ENCODE measurements at regions not wholly inside any gene's neighbourhood (a gene's known extent, or its start where the extent isn't known, plus 50 kb on each side); places are given as distances from the start of the nearest gene placed in this dataset.
"Not testable (repeated sequence)": the region's sequence is repeated elsewhere in the genome, so short reads cannot be mapped to it uniquely, and the experiment has no call there.

- no peak for DNase-seq
These were observed 167.7 kb downstream of the SPRY2 start for GRCh38 chr13:80173224-80173623.

DNA sequence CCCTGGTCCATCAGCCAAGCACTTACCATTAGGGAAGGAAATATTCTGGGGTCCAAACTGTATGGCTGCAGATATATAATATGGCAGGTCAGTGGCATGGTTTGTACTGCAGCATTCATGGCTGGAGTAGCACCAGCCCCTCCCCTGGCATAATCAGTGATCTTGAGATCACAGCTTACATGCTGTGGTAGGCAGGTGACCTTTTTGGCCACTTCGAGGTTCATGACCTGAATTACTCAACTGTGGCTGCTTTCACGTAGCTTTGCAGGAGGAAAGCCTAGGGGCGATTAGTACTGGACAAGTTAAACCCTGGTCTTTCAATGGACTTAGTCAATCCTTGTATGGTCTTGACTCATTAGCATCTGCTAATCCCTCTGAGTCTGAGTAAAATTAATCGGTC is 169.8 kb downstream of the SPRY2 start:
- DNase-seq = no peak

DNA sequence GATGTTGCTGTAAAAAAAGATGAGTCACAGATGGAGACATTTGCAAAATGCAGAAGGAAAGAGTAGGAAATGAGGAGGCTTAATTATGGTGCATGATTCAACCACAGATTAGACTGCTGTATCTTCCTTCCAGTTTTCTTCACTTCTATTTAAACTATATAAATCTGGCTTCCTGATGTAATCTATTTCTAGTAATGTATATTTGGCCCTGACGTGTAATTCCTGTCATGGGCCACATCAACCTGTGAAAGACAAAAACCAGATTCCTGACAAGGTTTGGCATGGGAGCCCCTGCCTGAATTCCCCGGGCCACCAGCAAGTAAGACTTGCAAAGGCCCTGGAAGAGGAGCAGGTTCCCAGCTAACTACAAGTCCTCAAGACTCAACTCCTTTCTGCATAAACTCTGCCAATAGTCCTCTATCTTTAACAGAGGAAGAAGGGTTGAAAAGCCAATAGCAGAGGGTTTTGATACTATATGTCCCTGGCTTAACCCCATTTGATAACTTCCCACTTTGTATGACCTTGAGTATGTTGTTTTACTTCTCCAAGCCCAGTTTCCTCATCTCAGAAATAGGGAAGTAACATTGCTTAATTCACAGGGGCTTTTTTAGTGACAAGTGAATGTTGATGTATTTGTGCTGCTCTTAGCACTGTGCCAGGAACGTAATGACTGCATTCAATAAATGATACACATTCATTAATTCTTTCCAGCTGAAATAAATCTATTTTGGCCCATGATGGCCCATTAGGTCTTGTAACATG is 172.7 kb downstream of the SPRY2 start:
- no peak for DNase-seq

- DNase-seq = no peak
These were observed 174.6 kb downstream of the SPRY2 start for GRCh38 chr13:80166352-80166751.

GRCh38 chr13:80164462-80164861 is 176.5 kb downstream of the SPRY2 start:
- no peak for DNase-seq

DNA sequence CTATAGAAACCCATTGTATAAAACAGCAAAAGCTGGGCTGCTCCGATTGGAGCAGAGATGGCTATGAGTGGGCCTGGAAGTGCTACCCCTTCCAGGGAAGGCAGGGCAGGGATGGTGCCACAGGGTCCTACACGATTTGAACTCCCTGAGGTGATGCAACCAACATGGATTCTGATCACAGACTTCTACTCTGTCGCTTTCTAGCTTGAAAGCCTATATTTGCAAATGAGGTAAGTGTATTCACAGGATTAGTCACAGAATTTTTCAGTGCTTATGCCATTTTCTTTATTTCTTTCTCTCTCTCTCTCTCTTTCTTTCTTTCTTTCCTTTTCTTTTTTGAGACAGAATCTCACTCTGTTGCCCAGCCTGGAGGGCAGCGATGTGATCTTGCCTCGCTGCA is 179.0 kb downstream of the SPRY2 start:
- DNase-seq = no peak

GRCh38 chr13:80161219-80161618 is 179.7 kb downstream of the SPRY2 start:
- DNase-seq = no peak

GRCh38 chr13:80160110-80160509 is 180.8 kb downstream of the SPRY2 start:
- no peak for DNase-seq

DNA sequence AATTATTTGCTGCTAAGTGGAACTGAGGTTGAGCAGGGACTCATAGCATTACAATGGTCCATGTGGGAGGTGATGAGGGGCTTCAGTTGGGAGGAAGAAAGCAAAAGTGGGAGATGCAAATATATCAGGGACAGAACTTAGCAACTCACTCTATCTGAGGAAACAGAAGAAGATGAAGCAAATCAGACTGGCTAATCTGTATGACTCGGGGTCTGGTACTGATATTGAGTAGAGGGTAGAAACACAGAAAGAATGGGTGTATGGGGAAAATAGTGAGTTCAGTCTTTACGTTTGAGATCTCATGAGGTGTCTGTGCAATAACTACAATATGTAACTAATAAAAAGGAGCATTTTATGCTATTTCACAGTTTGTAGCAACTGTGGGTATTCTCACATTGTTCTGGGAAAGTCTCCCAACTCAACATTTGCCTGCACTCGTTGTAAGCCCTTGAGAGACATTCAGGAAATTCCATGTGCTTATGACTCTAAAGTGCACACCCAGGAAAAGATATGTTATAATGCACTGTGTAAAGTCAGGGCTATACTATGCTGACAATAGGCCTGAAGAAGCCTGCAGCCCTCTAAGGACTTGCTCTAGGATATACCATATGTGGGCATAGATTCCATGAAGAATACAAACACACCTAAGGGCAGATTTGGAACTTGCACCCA is 183.5 kb downstream of the SPRY2 start:
- DNase-seq = no peak

DNA sequence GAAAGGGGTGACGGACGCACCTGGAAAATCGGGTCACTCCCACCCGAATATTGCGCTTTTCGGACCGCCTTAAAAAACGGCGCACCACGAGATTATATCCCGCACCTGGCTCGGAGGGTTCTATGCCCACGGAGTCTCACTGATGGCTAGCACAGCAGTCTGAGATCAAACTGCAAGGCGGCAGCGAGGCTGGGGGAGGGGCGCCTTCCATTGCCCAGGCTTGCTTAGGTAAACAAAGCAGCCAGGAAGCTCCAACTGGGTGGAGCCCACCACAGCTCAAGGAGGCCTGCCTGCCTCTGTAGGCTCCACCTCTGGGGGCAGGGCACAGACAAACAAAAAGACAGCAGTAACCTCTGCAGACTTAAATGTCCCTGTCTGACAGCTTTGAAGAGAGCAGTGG is 188.8 kb downstream of the SPRY2 start:
- DNase-seq = not testable (repeated sequence)

DNA sequence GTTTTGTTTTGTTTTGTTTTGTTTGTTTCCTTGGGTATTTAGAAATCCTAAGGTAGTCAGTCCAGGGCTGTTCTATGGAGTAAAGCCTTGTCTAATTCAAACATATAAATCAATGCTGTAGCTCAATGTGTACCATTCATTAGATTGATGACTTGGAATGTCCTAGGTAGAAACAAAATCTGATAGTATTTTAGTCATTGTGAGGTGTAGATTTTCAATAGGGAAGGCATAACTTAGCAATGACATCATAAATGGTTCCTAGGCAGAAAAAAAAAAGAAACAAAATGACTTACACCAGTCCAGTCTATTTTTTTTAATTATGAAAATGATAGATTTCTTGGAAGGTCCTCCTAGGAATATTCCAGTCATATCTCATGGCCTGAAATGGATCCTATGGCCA is 189.9 kb downstream of the SPRY2 start:
- DNase-seq = no peak

- DNase-seq = no peak
These were observed 191.2 kb downstream of the SPRY2 start for GRCh38 chr13:80149736-80150135.

GRCh38 chr13:80145171-80145690 is 195.7 kb downstream of the SPRY2 start:
- DNase-seq = no peak

GRCh38 chr13:80144493-80144892 is 196.4 kb downstream of the SPRY2 start:
- no peak for DNase-seq

DNA sequence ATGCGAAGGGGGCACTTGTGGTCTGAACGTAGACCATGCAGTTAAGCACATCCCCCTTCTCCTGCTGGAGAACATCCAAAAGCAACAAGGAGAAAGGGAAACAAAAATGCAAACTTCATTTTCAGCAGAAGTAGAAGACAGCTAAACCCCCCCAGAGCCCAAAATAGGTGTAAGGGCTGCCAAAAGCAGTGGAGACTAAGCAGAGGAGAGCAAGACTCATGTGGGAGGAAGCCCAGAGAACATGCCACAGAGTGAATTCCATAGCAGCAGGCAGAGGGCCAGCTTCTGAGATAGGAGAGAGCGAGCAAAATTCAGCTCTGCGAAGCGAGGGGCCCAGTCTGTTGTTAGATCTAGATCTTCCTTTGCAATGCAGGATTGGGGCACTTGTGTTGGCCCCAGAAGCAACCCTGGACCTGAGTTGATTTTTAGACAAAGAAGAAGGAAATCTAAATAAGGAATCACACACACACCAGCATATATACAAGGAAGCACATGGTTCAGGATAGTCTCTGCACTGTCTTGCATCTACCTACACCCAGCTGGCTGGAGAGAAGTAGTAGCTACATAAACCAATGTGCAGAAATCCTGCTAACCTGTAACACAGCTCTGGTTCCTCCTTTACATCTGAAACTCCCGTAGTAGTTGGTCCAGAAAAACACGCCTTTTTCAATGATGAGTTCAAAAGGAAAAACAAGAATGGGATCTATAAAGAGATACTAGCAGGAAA is 199.6 kb downstream of the SPRY2 start:
- peak; percentile 49 for DNase-seq

DNA sequence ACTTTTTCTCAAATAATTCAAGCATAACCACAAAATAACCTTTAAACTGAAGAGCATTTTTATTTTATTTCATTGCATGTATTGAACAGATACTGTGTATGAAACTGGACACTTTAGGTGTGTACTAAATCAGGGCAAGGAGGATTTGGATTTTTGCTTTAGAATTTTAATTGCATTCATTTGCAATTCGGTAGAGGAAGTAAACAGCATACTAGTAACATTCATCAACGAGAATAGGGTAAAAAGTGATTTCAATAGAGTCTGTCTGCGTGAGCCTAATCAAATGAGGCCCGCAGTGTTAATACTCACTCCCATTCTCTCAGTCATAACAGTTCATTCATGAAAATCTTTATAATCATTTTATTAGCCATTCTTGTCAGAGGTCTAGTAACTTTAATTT is 200.2 kb downstream of the SPRY2 start:
- DNase-seq = no peak

GRCh38 chr13:80139196-80139595 is 201.7 kb downstream of the SPRY2 start:
- DNase-seq = no peak

DNA sequence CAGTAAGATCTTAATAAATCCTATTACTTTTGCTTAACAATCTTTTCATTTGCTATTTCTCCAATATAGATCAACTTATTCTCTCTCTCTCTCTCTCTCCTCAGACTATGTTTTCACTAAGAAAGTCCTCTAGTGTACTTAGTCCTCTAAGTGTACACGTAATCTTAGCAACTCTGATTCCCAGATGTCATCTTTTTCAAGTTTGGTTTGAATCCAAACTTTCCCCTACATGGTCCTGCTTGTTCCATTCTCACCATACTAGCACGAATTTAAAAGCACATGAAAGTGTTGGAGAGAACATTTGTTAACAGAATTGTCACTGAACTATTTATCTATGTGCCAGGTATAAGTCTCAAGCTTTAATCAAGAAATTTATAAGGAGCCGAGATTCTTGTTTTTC is 202.9 kb downstream of the SPRY2 start:
- DNase-seq = no peak

GRCh38 chr13:80134346-80134745 is 206.6 kb downstream of the SPRY2 start:
- no peak for DNase-seq

- peak; percentile 25 for DNase-seq
These were observed 207.2 kb downstream of the SPRY2 start for GRCh38 chr13:80133631-80134261.

DNA sequence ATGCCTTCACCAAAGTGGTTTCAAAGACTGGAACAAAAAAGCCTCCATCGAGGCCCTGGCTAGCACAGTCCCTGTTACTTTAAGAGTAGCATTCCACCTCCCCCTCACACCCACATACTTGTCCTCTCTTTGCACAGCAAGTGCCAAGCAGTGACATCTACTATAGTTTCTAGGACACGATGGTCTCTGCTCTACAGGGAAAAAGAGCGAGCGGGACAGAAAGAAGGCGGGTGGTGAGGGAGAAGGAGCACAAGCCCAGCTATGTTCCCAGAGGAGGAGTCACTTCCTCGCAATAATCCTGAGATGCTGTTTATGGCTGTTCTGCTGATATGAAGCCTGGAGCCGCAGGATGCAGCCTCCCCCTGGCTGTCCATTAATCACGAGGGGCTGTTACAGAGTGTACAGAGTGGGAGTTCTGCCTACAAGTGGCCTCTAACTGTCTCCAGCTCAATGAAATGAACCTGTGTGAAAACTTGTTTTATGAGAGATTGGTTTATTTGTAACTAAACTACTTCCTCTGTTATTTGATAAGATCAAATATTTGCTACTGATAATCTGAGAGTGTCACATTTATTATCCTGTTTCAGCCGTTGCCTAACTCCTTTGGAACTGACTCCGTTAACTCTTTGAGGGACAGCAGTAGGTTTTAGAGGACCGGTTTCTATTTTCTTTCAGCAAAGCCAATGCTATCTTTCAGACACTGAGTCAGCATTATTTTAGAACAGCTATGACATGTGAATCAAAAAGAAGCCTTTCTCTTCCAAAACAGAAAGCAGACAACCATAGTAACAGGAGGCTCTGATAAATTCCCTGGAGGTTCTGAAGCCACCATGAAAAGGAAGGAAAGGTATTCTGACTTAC is 208.0 kb downstream of the SPRY2 start:
- DNase-seq = peak; percentile 78

DNA sequence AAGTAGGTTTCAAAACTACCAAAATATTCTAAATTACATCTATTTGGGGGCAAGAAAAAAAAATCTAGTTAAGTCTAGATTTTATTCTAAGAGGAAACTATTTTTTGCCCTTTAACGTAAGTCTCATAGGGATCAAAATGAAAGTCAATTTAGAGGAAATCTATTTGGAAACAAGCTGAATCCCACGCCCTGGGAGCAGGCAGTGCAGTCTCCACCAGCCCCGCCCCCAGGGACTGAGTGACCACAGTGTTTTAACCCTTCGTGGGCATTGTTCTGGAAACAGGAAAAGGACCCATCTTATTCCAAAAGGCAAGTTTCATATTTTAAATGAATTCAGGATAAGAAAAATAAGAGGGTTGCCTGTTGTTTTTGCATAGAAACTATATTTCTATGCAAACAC is 209.7 kb downstream of the SPRY2 start:
- peak; percentile 36 for DNase-seq

Data from right kidney (tissue), 1 donor.